ENCODE measurements at regions not wholly inside any gene's neighbourhood (a gene's known extent, or its start where the extent isn't known, plus 50 kb on each side); places are given as distances from the start of the nearest gene placed in this dataset.

DNA sequence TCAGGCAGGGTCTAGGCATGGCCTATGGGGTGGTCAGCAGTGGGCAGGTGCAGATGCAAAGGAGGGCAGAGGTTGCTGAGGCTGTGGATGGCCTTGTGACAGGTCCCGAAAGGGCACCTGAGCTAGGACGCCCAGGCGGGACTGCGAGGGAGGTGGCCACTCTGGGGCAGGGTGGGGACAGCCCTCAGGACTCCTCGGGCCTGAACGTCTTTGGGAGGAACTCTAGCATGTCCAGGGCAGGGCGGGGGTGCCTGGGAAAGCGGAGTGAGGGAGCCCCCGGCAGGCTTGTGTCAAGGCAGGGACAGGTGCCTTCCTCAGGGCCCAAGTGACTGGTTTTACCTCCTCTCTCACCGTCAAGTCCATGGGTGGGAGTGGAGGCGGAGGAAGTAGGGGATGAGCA lies 125.4 kb upstream of the WNT4 start:
- no peak overlapping the region for H3K4me3 ChIP-seq (ENCODE audit: low read depth, low read length)
- H3K9ac ChIP-seq (ENCODE audit: low read depth, low read length), result no peak overlapping the region
- no peaks in the 10 kb centered on the region for H3K27me3 ChIP-seq (ENCODE audit: control insufficient read depth, insufficient read depth, low read length)
- peaks cover 28% of the 10 kb centered on the region for H3K4me1 ChIP-seq (ENCODE audit: control insufficient read depth, insufficient read depth, low read length)
- H3K36me3 ChIP-seq (ENCODE audit: control insufficient read depth, insufficient read depth, low read length), result no peaks in the 10 kb centered on the region
- H3K27ac ChIP-seq (ENCODE audit: low read depth, low read length), result no peak overlapping the region
- H3K9me3 ChIP-seq (ENCODE audit: control insufficient read depth, insufficient read depth, low read length), result no peaks in the 10 kb centered on the region

DNA sequence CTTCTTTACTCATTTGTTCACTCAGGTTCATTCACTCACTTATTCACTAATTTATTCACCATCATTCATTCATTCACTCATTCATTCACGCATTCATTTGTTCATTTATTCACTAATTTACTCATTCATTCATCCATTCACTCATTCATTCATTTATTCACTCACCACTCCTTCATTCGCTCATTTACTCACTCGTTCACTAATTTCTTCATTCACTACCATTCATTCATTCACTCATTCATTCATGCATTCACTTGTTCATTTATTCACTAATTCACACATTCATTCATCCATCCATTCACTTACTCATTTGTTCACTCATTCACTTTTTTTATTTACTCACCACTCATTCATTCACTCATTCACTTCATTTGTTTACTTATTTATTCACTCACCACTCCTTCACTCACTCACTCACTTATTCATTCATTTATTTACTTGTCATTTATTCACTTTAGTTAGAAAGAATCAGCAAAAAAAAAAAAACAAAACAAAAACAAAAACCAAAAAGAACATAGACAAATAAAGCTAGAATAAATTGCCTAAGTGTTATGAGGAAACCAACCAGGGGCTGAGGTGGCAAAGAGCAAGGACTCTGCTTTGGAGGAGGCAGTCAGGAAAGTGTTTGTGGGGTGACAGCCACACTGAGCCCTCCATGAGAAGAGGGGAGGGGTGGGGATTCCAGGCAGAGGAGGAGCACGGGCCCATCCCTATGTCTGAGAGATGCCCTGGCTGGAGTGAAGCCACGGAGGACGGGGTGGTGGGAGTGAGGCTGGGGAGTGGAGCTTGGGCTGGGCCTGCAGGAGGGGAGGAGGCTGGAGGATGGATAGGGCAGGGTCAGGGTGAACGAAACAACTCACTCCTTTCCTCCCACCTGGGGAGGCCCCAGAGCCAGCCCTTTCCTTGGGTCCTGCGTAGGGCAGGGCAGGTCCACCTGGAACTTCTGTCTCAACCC lies 129.2 kb upstream of the WNT4 start:
- H3K27ac ChIP-seq (ENCODE audit: low read depth, low read length), result no peak overlapping the region
- H3K4me3 ChIP-seq (ENCODE audit: low read depth, low read length), result no peak overlapping the region
- H3K36me3 ChIP-seq (ENCODE audit: control insufficient read depth, insufficient read depth, low read length), result no peaks in the 10 kb centered on the region
- H3K9me3 ChIP-seq (ENCODE audit: control insufficient read depth, insufficient read depth, low read length), result no peaks in the 10 kb centered on the region
- H3K9ac ChIP-seq (ENCODE audit: low read depth, low read length), result no peak overlapping the region
- H3K4me1 ChIP-seq (ENCODE audit: control insufficient read depth, insufficient read depth, low read length), result peaks cover 13% of the 10 kb centered on the region; the same call in 1 of the 2 replicates
- H3K27me3 ChIP-seq (ENCODE audit: control insufficient read depth, insufficient read depth, low read length), result no peaks in the 10 kb centered on the region

DNA sequence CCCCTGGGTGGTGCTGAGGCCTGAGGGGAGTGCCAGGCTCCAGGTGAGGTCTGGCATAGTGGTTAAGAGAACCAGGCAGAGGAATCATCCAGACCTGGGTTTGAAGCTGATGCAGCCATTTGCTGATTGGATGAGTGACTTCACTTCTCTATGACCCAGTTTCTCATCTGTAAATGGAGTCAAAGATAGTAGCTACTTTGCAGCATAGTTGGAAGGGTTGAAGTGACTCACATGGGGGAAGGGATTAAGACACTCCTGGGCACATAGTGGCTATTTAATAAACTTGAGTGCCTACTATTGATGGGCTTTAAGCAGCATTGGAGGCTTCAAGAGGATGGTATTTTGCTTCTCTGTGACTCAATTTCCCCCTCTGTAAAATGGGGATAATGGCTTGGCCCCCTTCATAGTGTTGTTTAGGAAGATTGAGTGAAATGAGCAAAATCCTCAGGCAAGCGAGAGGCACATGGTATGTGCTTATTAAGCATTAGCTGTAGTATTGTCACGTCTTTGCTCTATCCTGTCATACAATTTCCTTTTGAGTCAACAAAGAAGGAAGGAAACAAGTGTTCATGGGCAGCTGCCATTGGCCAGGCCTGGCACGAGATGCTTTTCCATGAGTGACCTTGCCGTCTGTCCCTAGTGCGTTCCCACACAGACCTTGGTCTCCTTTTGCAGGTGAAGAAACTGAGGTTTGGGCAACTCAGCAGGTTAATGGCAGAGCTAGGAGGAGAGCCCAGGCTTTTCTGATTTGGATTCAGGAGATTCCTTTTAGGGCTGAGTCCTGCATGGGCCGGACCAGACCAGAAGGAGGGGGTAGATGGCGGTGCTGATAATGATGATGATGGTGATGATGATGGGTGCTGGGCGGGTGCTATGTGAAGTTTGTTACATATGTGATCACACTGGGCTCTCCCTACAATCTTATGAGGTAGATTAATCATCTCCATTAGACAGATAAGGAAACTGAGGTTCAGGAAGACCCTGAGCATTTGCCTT lies 131.1 kb upstream of the WNT4 start:
- Histone ChIP-seq H3K9me3 (ENCODE audit: control insufficient read depth, insufficient read depth, low read length) (no peaks in the 10 kb centered on the region), H3K4me1 (ENCODE audit: control insufficient read depth, insufficient read depth, low read length) (peaks cover 13% of the 10 kb centered on the region; the same call in 1 of the 2 replicates), H3K36me3 (ENCODE audit: control insufficient read depth, insufficient read depth, low read length) (no peaks in the 10 kb centered on the region), H3K9ac (ENCODE audit: low read depth, low read length) (no peak overlapping the region), H3K27me3 (ENCODE audit: control insufficient read depth, insufficient read depth, low read length) (no peaks in the 10 kb centered on the region), H3K27ac (ENCODE audit: low read depth, low read length) (no peak overlapping the region), H3K4me3 (ENCODE audit: low read depth, low read length) (no peak overlapping the region)

DNA sequence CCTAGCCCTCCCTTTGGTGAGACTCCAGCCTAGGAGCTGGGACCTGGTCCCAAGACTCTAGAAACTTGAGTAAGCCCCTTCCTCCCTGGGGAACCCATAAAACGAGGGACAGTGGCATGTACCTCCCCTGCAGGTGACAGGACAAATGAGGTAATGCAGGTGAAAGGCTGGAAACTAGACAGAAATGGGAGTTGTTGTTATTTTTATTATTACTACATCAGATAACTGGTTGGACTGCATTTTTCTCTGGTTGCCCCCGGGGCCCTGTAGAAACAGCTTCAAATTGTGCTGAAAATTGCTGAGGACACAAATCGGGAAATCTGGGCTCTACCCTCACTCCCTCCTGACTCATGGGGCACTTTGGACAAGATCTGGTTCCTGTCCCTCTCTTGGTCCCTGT lies 132.3 kb upstream of the WNT4 start:
- Histone ChIP-seq H3K27ac (ENCODE audit: low read depth, low read length) (no peak overlapping the region), H3K4me1 (ENCODE audit: control insufficient read depth, insufficient read depth, low read length) (peaks cover 13% of the 10 kb centered on the region; the same call in 1 of the 2 replicates), H3K27me3 (ENCODE audit: control insufficient read depth, insufficient read depth, low read length) (no peaks in the 10 kb centered on the region), H3K9ac (ENCODE audit: low read depth, low read length) (no peak overlapping the region), H3K36me3 (ENCODE audit: control insufficient read depth, insufficient read depth, low read length) (no peaks in the 10 kb centered on the region), H3K9me3 (ENCODE audit: control insufficient read depth, insufficient read depth, low read length) (no peaks in the 10 kb centered on the region), H3K4me3 (ENCODE audit: low read depth, low read length) (no peak overlapping the region)

DNA sequence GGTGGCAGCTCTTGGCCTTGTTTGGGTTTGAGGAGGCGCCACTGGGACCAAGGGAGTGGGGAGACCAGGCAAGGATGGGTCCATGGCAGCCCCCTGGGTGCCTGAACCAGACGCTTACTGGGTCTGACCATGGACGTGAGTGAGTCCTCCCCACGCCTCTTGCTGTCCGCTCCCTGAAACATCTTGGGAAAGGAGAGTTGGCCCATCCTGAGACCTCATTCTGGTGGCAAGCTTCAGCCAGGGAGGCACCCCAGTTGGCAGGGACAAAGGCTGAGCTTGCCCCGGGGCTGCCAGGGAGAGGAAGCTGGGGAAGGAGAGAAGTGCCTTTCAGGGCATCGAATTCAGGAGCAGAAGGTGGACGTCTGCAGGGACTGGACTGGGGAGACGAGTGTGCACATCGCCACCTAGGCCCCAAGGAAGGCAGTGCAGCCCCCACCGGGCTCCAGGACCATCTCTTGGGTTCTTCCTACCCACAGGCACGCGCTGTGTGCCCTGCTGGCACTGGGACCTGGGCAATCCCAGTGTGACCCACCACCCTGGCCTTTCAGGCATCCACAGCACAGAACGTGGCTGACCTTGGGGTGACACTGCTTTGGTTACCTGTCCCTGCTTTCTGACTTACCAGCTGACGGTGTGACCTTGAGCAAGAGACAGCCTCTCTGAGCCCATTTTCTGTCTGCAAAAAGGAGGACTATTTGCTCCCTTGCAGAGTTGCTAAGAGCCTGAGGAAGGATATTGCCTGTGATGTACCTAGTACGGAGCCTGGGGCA lies 132.9 kb upstream of the WNT4 start:
- H3K27ac ChIP-seq (ENCODE audit: low read depth, low read length), result no peak overlapping the region
- no peak overlapping the region for H3K9ac ChIP-seq (ENCODE audit: low read depth, low read length)
- no peaks in the 10 kb centered on the region for H3K36me3 ChIP-seq (ENCODE audit: control insufficient read depth, insufficient read depth, low read length)
- no peak overlapping the region for H3K4me3 ChIP-seq (ENCODE audit: low read depth, low read length)
- no peaks in the 10 kb centered on the region for H3K9me3 ChIP-seq (ENCODE audit: control insufficient read depth, insufficient read depth, low read length)
- H3K27me3 ChIP-seq (ENCODE audit: control insufficient read depth, insufficient read depth, low read length), result no peaks in the 10 kb centered on the region
- peaks cover 13% of the 10 kb centered on the region; the same call in 1 of the 2 replicates for H3K4me1 ChIP-seq (ENCODE audit: control insufficient read depth, insufficient read depth, low read length)

DNA sequence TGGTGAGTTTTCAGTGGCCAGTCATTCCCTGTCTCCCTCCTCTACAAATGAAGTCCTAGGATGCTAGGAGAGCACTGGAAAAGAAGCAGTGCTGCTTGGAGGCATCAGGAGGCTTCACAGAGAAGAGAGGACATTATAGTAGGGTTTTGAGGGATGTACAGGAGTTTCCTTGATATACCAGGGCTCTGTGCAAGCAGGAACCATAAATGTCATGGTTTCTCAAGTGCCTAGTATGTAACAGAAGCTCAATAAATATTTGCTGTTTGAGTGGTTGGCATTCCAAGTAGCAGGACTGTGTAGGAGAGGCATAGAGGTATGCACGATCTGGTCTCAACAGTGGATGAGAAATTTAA lies 133.5 kb upstream of the WNT4 start:
- H3K27me3 ChIP-seq (ENCODE audit: control insufficient read depth, insufficient read depth, low read length), result no peaks in the 10 kb centered on the region
- no peak overlapping the region for H3K4me3 ChIP-seq (ENCODE audit: low read depth, low read length)
- H3K4me1 ChIP-seq (ENCODE audit: control insufficient read depth, insufficient read depth, low read length), result peaks cover 13% of the 10 kb centered on the region; the same call in 1 of the 2 replicates
- H3K9ac ChIP-seq (ENCODE audit: low read depth, low read length), result no peak overlapping the region
- H3K27ac ChIP-seq (ENCODE audit: low read depth, low read length), result no peak overlapping the region
- H3K9me3 ChIP-seq (ENCODE audit: control insufficient read depth, insufficient read depth, low read length), result no peaks in the 10 kb centered on the region
- no peaks in the 10 kb centered on the region for H3K36me3 ChIP-seq (ENCODE audit: control insufficient read depth, insufficient read depth, low read length)

DNA sequence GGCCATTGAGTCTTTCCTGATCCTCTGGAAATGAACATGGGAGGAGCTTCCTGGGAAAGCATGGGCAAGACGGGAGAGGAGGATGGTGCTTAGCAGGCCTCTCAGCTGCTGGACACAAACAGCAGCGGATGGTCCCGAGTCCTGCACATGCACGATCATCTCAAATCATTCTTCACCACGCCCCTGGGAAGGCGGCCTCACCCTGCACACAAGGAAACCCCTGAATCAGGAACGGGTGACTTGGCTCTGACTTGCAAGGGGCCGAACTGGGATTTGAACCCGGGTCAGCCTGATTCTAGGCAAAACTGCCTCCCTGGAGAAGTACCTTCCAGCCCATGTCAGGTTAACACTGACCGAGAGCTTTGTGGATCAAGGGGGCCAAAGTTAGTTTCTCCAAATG lies 134.8 kb upstream of the WNT4 start:
- no peak overlapping the region for H3K27ac ChIP-seq (ENCODE audit: low read depth, low read length)
- peaks cover 8% of the 10 kb centered on the region; the same call in 1 of the 2 replicates for H3K4me1 ChIP-seq (ENCODE audit: control insufficient read depth, insufficient read depth, low read length)
- H3K9ac ChIP-seq (ENCODE audit: low read depth, low read length), result no peak overlapping the region
- no peak overlapping the region for H3K4me3 ChIP-seq (ENCODE audit: low read depth, low read length)
- H3K27me3 ChIP-seq (ENCODE audit: control insufficient read depth, insufficient read depth, low read length), result no peaks in the 10 kb centered on the region
- no peaks in the 10 kb centered on the region for H3K36me3 ChIP-seq (ENCODE audit: control insufficient read depth, insufficient read depth, low read length)
- H3K9me3 ChIP-seq (ENCODE audit: control insufficient read depth, insufficient read depth, low read length), result no peaks in the 10 kb centered on the region

DNA sequence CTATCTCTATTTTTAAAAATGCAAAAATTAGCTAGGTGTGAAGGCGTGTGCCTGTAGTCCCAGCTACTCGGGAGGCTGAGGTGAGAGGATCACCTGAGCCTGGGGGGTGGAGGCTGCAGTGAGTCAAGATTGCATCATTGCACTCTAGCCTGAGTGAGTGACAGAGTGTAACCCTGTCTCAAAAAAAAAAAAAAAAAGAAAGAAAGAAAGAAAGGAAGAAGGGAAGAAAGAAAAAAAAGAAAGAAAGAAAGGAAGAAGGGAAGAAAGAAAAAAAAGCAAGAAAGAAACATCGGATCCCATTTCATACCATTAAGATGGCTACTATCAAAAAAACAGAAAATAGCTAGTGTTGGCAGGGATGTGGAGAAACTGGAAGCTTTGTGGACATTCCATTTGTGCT lies 136.8 kb upstream of the WNT4 start:
- Histone ChIP-seq H3K9ac (ENCODE audit: low read depth, low read length) (no peak overlapping the region), H3K4me1 (ENCODE audit: control insufficient read depth, insufficient read depth, low read length) (peaks cover 4% of the 10 kb centered on the region; the same call in 1 of the 2 replicates), H3K4me3 (ENCODE audit: low read depth, low read length) (no peak overlapping the region), H3K27me3 (ENCODE audit: control insufficient read depth, insufficient read depth, low read length) (no peaks in the 10 kb centered on the region), H3K9me3 (ENCODE audit: control insufficient read depth, insufficient read depth, low read length) (no peaks in the 10 kb centered on the region), H3K27ac (ENCODE audit: low read depth, low read length) (no peak overlapping the region), H3K36me3 (ENCODE audit: control insufficient read depth, insufficient read depth, low read length) (no peaks in the 10 kb centered on the region)

DNA sequence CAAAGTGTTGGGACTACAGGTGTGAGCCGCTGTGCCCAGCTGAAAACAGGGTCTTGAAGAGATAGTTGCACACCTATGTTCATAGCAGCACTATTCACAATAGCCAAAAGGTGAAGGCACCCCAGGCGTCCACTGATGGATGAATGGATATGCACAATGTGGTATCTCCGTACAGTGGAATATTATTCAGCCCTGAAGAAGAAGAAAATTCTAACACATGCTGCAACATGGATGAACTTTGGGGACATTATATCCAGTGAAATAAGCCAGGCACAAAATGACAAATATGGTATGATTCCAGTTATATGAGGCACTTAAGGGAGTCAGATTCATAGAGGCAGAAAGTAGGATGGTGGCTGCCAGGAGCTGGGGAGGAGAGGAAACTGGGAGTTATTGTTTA lies 137.6 kb upstream of the WNT4 start:
- Histone ChIP-seq H3K27me3 (ENCODE audit: control insufficient read depth, insufficient read depth, low read length) (no peaks in the 10 kb centered on the region), H3K9ac (ENCODE audit: low read depth, low read length) (no peak overlapping the region), H3K4me1 (ENCODE audit: control insufficient read depth, insufficient read depth, low read length) (no peaks in the 10 kb centered on the region; the same call in 1 of the 2 replicates), H3K9me3 (ENCODE audit: control insufficient read depth, insufficient read depth, low read length) (no peaks in the 10 kb centered on the region), H3K4me3 (ENCODE audit: low read depth, low read length) (no peak overlapping the region), H3K36me3 (ENCODE audit: control insufficient read depth, insufficient read depth, low read length) (no peaks in the 10 kb centered on the region), H3K27ac (ENCODE audit: low read depth, low read length) (no peak overlapping the region)

DNA sequence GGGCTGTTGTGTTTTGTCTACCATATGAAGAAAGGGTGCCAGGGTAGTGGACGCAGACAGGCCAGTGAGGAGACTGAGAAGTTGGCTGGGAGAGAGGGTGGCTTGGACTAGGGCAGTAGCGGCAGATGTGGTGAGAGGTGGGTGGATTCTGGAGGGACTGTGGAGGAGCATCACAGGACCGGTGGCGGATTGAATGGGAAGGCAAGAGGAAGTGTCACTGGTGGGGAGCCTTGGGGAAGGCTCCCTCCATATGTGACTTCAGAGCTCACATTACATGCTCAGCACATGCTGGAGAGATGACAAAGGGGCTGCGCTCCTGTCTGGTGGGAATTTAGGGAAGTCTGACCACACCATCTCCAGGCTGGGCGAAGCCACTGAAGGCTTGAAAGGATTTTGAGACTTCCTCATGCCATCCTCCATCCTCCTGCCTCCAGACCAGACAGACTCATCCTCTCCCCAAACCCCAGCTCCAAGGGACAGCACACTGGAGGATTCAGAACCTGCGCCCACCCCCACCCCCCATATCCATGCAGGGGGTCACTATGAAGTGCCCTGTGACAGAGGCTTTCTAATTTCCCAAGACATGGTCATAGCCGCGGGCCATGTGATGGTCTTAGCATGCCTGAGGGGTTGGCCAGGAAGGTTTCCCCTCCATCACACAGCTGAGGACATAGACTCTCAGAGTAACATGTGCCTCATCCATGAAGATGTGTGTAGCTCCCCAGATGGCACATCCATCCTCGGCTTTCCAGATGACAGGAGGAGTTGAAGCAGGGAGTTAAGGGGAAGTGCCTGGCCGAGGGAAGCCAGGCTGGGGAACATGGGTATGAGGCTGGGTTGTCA lies 138.8 kb upstream of the WNT4 start:
- Histone ChIP-seq H3K27me3 (ENCODE audit: control insufficient read depth, insufficient read depth, low read length) (no peaks in the 10 kb centered on the region), H3K4me1 (ENCODE audit: control insufficient read depth, insufficient read depth, low read length) (no peaks in the 10 kb centered on the region), H3K9ac (ENCODE audit: low read depth, low read length) (no peak overlapping the region), H3K9me3 (ENCODE audit: control insufficient read depth, insufficient read depth, low read length) (no peaks in the 10 kb centered on the region), H3K27ac (ENCODE audit: low read depth, low read length) (no peak overlapping the region), H3K36me3 (ENCODE audit: control insufficient read depth, insufficient read depth, low read length) (no peaks in the 10 kb centered on the region), H3K4me3 (ENCODE audit: low read depth, low read length) (no peak overlapping the region)

Measured in HUES48 (cell line).